K562 (cell line): ENCODE measurements at regions not wholly inside any gene's neighbourhood (a gene's known extent, or its start where the extent isn't known, plus 50 kb on each side); places are given as distances from the start of the nearest gene placed in this dataset.

Experiments used
- ATAC-seq: fragments of 200-7000 bp; cut with Tn5 transposase; 3 replicates; pipeline ENCODE4 v1.9.1; 2020; ENCODE audit warnings: moderate library complexity
- BruUV-seq: library from RNA; stranded (reverse); fragments of 400-500 nt; replicated peaks from 2 replicates; lab custom pipeline; 2021; lab: Mats Ljungman, UMichigan
- CTCF ChIA-PET: fragments of 300-600 bp; formaldehyde crosslinking; extraction: SDS; loops from one replicate; lab custom pipeline; 2021; ENCODE audit warnings: low intra/inter-chr PET ratio; lab: Yijun Ruan, JAX
- POLR2A ChIA-PET: fragments of 300-600, 350-650 bp; sonication (Branson Sonifier 250); formaldehyde crosslinking; extraction: SDS; loops from one replicate; lab custom pipeline; 2021; ENCODE audit warnings: antibody characterized with exemption, inconsistent platforms; lab: Yijun Ruan, JAX
- DNase-seq, 4 experiments: peaks; one replicate each; pipeline versions ENCODE4 v3.0.0 to v3.0.0-alpha.2; 2011 to 2018; ENCODE audit warnings: low spot score in 3 of 4, mixed read lengths in 3 of 4; ENCODE audit errors: extremely low read depth in 1 of 4
- FAIRE-seq: peaks from 2 replicates; lab custom pipeline; 2011; peaks lifted over from hg19 to GRCh38; lab: Jason Lieb, UNC
- H2AFZ ChIP-seq: 2 replicates; pipeline ENCODE4 v1.6.0; 2011; ENCODE audit warnings: low read depth, low read length, control low read depth, inconsistent platforms
- H3K27ac ChIP-seq: fragments of 200-600 bp; 3 replicates; pipeline ENCODE4 v1.8.0; 2011; ENCODE audit warnings: low read depth, mild to moderate bottlenecking, control low read depth, inconsistent platforms, low read length, moderate library complexity, mixed read lengths; ENCODE audit errors: extremely low read depth
- H3K27me3 ChIP-seq, 2 experiments: fragments of 300-600 bp in 1 of 2; 2 replicates in 1 of 2; 3 replicates in 1 of 2; pipeline versions ENCODE4 v1.6.0 to v1.8.0; 2011; ENCODE audit warnings: inconsistent platforms in 2 of 2, low read length in 2 of 2, mild to moderate bottlenecking in 1 of 2, mixed read lengths in 1 of 2, moderate library complexity in 1 of 2; ENCODE audit not compliant: control insufficient read depth in 2 of 2, insufficient read depth in 2 of 2
- H3K36me3 ChIP-seq: fragments of 300-600 bp; 3 replicates; pipeline ENCODE4 v1.8.0; 2011; ENCODE audit warnings: mild to moderate bottlenecking, low read length, inconsistent platforms; ENCODE audit not compliant: control insufficient read depth, insufficient read depth
- H3K4me1 ChIP-seq, 2 experiments: fragments of 200-600 bp in 1 of 2; replicated peaks in 1 of 2; 2 replicates in 1 of 2; 3 replicates in 1 of 2; pipeline versions ENCODE4 v1.5.1 to v1.8.0; 2011; ENCODE audit warnings: inconsistent platforms in 2 of 2, low read length in 2 of 2, mild to moderate bottlenecking in 1 of 2, mixed read lengths in 1 of 2, moderate library complexity in 1 of 2; ENCODE audit not compliant: control insufficient read depth in 2 of 2, insufficient read depth in 2 of 2
- H3K4me2 ChIP-seq: 2 replicates; pipeline ENCODE4 v1.6.1; 2011; ENCODE audit warnings: low read length, control low read depth, inconsistent platforms, mixed read lengths; ENCODE audit not compliant: insufficient read depth
- H3K4me3 ChIP-seq: fragments of 200-600 bp; sonication (generic), shearing (Covaris generic); 2 replicates; pipeline ENCODE4 v1.5.1; 2016; ENCODE audit warnings: control low read depth, inconsistent platforms
- H3K79me2 ChIP-seq: fragments of 200-600 bp; 3 replicates; pipeline ENCODE4 v1.8.0; 2011; ENCODE audit warnings: low read length, inconsistent platforms; ENCODE audit not compliant: control insufficient read depth, insufficient read depth
- H3K9ac ChIP-seq, 2 experiments: 2 replicates each; pipeline versions ENCODE4 v1.6.0 to v1.6.1; 2011; ENCODE audit warnings: low read depth in 2 of 2, low read length in 2 of 2, control low read depth in 1 of 2, inconsistent platforms in 1 of 2, mild to moderate bottlenecking in 1 of 2, mixed read lengths in 1 of 2; ENCODE audit not compliant: insufficient read depth in 1 of 2
- H3K9me1 ChIP-seq: one replicate; pipeline ENCODE4 v1.6.0; 2011; ENCODE audit warnings: inconsistent platforms, mild to moderate bottlenecking, low read length, moderate library complexity; ENCODE audit not compliant: control insufficient read depth, insufficient read depth
- H3K9me3 ChIP-seq: replicated peaks from 2 replicates; pipeline ENCODE4 v1.5.1; 2011; ENCODE audit warnings: low read depth, low read length, inconsistent platforms; ENCODE audit not compliant: control insufficient read depth, insufficient read depth
- H4K20me1 ChIP-seq: replicated peaks from 2 replicates; pipeline ENCODE4 v1.6.1; 2011; ENCODE audit warnings: low read length, inconsistent platforms, mixed read lengths; ENCODE audit not compliant: control insufficient read depth, insufficient read depth
- E2F6 ChIP-seq, 2 experiments: IDR thresholded peaks; 2 replicates each; pipeline ENCODE4 v1.6.1; 2011; ENCODE audit warnings: borderline replicate concordance in 1 of 2, control low read depth in 1 of 2, low read depth in 1 of 2, low read length in 1 of 2, mild to moderate bottlenecking in 1 of 2, mixed read lengths in 1 of 2, moderate library complexity in 1 of 2; ENCODE audit not compliant: insufficient read depth in 1 of 2, insufficient read length in 1 of 2, poor library complexity in 1 of 2, severe bottlenecking in 1 of 2; ENCODE audit errors: extremely low read depth in 1 of 2
- E2F8 ChIP-seq: fragments of 450-650 bp; IDR thresholded peaks from 2 replicates; pipeline ENCODE4 v1.7.1; 2018; ENCODE audit warnings: mild to moderate bottlenecking, low read depth; ENCODE audit not compliant: partially characterized antibody
- ERF ChIP-seq: fragments of 450-650 bp; formaldehyde crosslinking; IDR thresholded peaks from 2 replicates; pipeline ENCODE4 v1.4.0; 2020; ENCODE audit warnings: mild to moderate bottlenecking, mixed read lengths
- PHB ChIP-seq: fragments of 250-450 bp; sonication (Bioruptor Pico); IDR thresholded peaks from 2 replicates; pipeline ENCODE4 v1.5.0; 2021
- RFX1 ChIP-seq: fragments of 450-650 bp; IDR thresholded peaks from 2 replicates; pipeline ENCODE4 v1.6.1; 2016; ENCODE audit warnings: mild to moderate bottlenecking, moderate library complexity
- ZNF398 ChIP-seq: fragments of 250-450 bp; sonication (Bioruptor Pico); IDR thresholded peaks from 2 replicates; pipeline ENCODE4 v1.8.0; 2021; ENCODE audit warnings: moderate library complexity, mild to moderate bottlenecking, inconsistent platforms
- WGBS: fragments of 100-300 bp; shearing (Covaris generic); methylation state at CpG from one replicate; pipeline ENCODE4 v1.1.6; 2016; ENCODE audit warnings: low coverage, mixed read lengths; ENCODE audit not compliant: insufficient coverage; ENCODE audit errors: missing lambda C conversion rate; 5-methylcytosine and 5-hydroxymethylcytosine counted together
- in situ Hi-C: fragments of 300-500 bp; cut with MboI; formaldehyde crosslinking; loops from 4 replicates; pipeline ENCODE4 v1.15.0; 2018; ENCODE audit warnings: inconsistent platforms, mixed read lengths
- intact Hi-C: fragments of 100-400 bp; cut with micrococcal nuclease; formaldehyde crosslinking; loops from 2 replicates; pipeline ENCODE4 v1.14.2; 2022

GRCh38 chr20:60263725-60264709, 305.8 kb downstream of the CDH26 start:
- in situ Hi-C loops (no loop called here), intact Hi-C loops (loop anchor here (1.0 to 2.0 kb wide), 2 partner anchors 53 to 207 kb away; no protein-coding TSS in a partner anchor)
- WGBS = 2% methylated on average over 18 of the region's 18 CpGs
- no peaks in the 10 kb centered on the region; a peak in 1 of 5 replicates for H3K27me3 ChIP-seq
- ATAC-seq = no peak
- TF ChIP-seq PHB = no peak
- no peak for TF ChIP-seq ZNF398
- no peak for TF ChIP-seq ERF (CRISPR knock-in tag)
- no peak for TF ChIP-seq RFX1
- TF ChIP-seq E2F6 (IDR thresholded peaks at IDR 0.05; ENCODE audit: borderline replicate concordance in 1 of 2, extremely low read depth in 1 of 2, insufficient read depth in 1 of 2, insufficient read length in 1 of 2, low read depth in 1 of 2, low read length in 1 of 2, poor library complexity in 1 of 2, severe bottlenecking in 1 of 2) = no peak
- TF ChIP-seq E2F8 = no peak
- H3K79me2 ChIP-seq = no peaks in the 10 kb centered on the region
- H3K9ac ChIP-seq = no peak overlapping the region
- no peak overlapping the region for H2AFZ ChIP-seq
- H3K27ac ChIP-seq = no peak overlapping the region
- POLR2A ChIA-PET = interaction anchor here (0.7 to 1.1 kb wide), 2 partner anchors 36 to 478 kb away, joined by 3 to 4 read pairs; no protein-coding TSS in a partner anchor
- CTCF ChIA-PET = no interaction called here
- H3K36me3 ChIP-seq = no peaks in the 10 kb centered on the region
- DNase-seq = no peak
- no peaks in the 10 kb centered on the region for H3K9me3 ChIP-seq
- no TSS peak for BruUV-seq
- no peak overlapping the region for H3K4me2 ChIP-seq
- H4K20me1 ChIP-seq = no peaks in the 10 kb centered on the region
- no peak for FAIRE-seq
- H3K4me3 ChIP-seq = no peak overlapping the region
- H3K9me1 ChIP-seq = no peaks in the 10 kb centered on the region
- no peaks in the 10 kb centered on the region; a peak in 1 of 5 replicates for H3K4me1 ChIP-seq
